Suprapubic skin (tissue), 4 donors: ENCODE measurements at regions not wholly inside any gene's neighbourhood (a gene's known extent, or its start where the extent isn't known, plus 50 kb on each side); places are given as distances from the start of the nearest gene placed in this dataset.
A peak's percentile ranks its signal among the peaks of the same experiment; 100 is the strongest.
"Not testable (repeated sequence)": the region's sequence is repeated elsewhere in the genome, so short reads cannot be mapped to it uniquely, and the experiment has no call there.

ENCODE experiments used
- DNase-seq, 2 donors: peaks; one replicate each; pipeline ENCODE4 v3.0.0-alpha.2; 2019; ENCODE audit warnings: low spot score in 2 of 2
- H3K27ac ChIP-seq: fragments of 200-600 bp; sonication (generic); one replicate; pipeline ENCODE4 v1.5.1; 2019
- H3K27me3 ChIP-seq: fragments of 200-600 bp; sonication (generic); one replicate; pipeline ENCODE4 v1.5.1; 2019
- H3K36me3 ChIP-seq: fragments of 200-600 bp; sonication (generic); one replicate; pipeline ENCODE4 v1.5.1; 2019
- H3K4me1 ChIP-seq: fragments of 200-600 bp; sonication (generic); one replicate; pipeline ENCODE4 v1.5.1; 2019
- H3K4me3 ChIP-seq: fragments of 200-600 bp; sonication (generic); one replicate; pipeline ENCODE4 v1.5.1; 2019; ENCODE audit warnings: mild to moderate bottlenecking
- H3K9me3 ChIP-seq: fragments of 200-600 bp; sonication (generic); one replicate; pipeline ENCODE4 v1.5.1; 2019
- CTCF ChIP-seq, 2 donors: fragments of 200-600 bp in 1 of 2; fragments of 450-650 bp in 1 of 2; sonication (generic) in 1 of 2; IDR thresholded peaks; one replicate each; pipeline ENCODE4 v1.5.1; 2016 to 2019; ENCODE audit warnings: antibody characterized with exemption in 2 of 2, mild to moderate bottlenecking in 1 of 2, moderate library complexity in 1 of 2
- EP300 ChIP-seq: sonication (generic); formaldehyde crosslinking; IDR thresholded peaks from one replicate; pipeline ENCODE4 v1.6.1; 2017; ENCODE audit warnings: antibody characterized with exemption
- POLR2A ChIP-seq, 2 donors: fragments of 450-650 bp; IDR thresholded peaks; one replicate each; pipeline ENCODE4 v1.6.1; 2017; ENCODE audit warnings: antibody characterized with exemption in 2 of 2, mild to moderate bottlenecking in 2 of 2, moderate library complexity in 2 of 2
- POLR2AphosphoS5 ChIP-seq, 3 donors: sonication (generic); formaldehyde crosslinking; IDR thresholded peaks; one replicate each; pipeline ENCODE4 v1.6.1; 2017; ENCODE audit warnings: antibody characterized with exemption in 3 of 3
- WGBS: methylation state at CpG from one replicate; pipeline ENCODE4 v1.1.5; 2018; 5-methylcytosine and 5-hydroxymethylcytosine counted together

GRCh38 chr11:119586181-119586580 is 142.8 kb downstream of the NECTIN1 start:
- Histone ChIP-seq H3K27me3 (peaks cover 7% of the 10 kb centered on the region), H3K27ac (no peak overlapping the region), H3K4me3 (no peak overlapping the region), H3K36me3 (no peaks in the 10 kb centered on the region), H3K9me3 (no peaks in the 10 kb centered on the region), H3K4me1 (peaks cover 38% of the 10 kb centered on the region)
- WGBS: 75% methylated on average over 5 of the region's 6 CpGs
- TF ChIP-seq CTCF (IDR thresholded peaks at IDR 0.05): no peak
- no peak for TF ChIP-seq EP300
- no peak for TF ChIP-seq POLR2A (IDR thresholded peaks at IDR 0.05)
- no peak for TF ChIP-seq POLR2AphosphoS5 (IDR thresholded peaks at IDR 0.05)
- DNase-seq: no peak

- WGBS: 23% methylated on average over 9 of the region's 38 CpGs
- Histone ChIP-seq H3K4me1 (peaks cover 31% of the 10 kb centered on the region), H3K36me3 (no peaks in the 10 kb centered on the region), H3K9me3 (peaks cover 3% of the 10 kb centered on the region), H3K4me3 (peak overlapping the region; percentile 57), H3K27ac (peak overlapping the region; percentile 91), H3K27me3 (peaks cover 7% of the 10 kb centered on the region)
- no peak for TF ChIP-seq CTCF (IDR thresholded peaks at IDR 0.05)
- no peak for TF ChIP-seq EP300
- no peak for TF ChIP-seq POLR2AphosphoS5 (IDR thresholded peaks at IDR 0.05)
- no peak for TF ChIP-seq POLR2A (IDR thresholded peaks at IDR 0.05)
- no peak for DNase-seq
Measured at GRCh38 chr11:119585043-119585781, 143.8 kb downstream of the NECTIN1 start.

- 2% methylated on average over 42 of the region's 56 CpGs for WGBS
Measured at GRCh38 chr11:119584193-119585042, 144.6 kb downstream of the NECTIN1 start.

GRCh38 chr11:119583585-119583984 is 145.4 kb downstream of the NECTIN1 start:
- Histone ChIP-seq H3K27ac (no peak overlapping the region), H3K27me3 (peaks cover 7% of the 10 kb centered on the region), H3K9me3 (peaks cover 4% of the 10 kb centered on the region), H3K4me3 (no peak overlapping the region), H3K36me3 (no peaks in the 10 kb centered on the region), H3K4me1 (peaks cover 20% of the 10 kb centered on the region)
- 72% methylated on average over 6 of the region's 6 CpGs for WGBS
- TF ChIP-seq CTCF (IDR thresholded peaks at IDR 0.05): no peak
- no peak for TF ChIP-seq POLR2AphosphoS5 (IDR thresholded peaks at IDR 0.05)
- TF ChIP-seq EP300: no peak
- no peak for TF ChIP-seq POLR2A (IDR thresholded peaks at IDR 0.05)
- DNase-seq: no peak

More at GRCh38 chr11:119584193-119585042, 144.6 kb downstream of the NECTIN1 start:
- peak overlapping the region; percentile 91 for H3K27ac ChIP-seq
- H3K9me3 ChIP-seq: peaks cover 4% of the 10 kb centered on the region
- H3K4me1 ChIP-seq: peaks cover 25% of the 10 kb centered on the region
- H3K27me3 ChIP-seq: peaks cover 7% of the 10 kb centered on the region
- peak overlapping the region; percentile 57 for H3K4me3 ChIP-seq
- TF ChIP-seq CTCF (IDR thresholded peaks at IDR 0.05) (no peak), POLR2A (IDR thresholded peaks at IDR 0.05) (no peak), EP300 (no peak), POLR2AphosphoS5 (IDR thresholded peaks at IDR 0.05) (no peak)
- DNase-seq: peak in 1 of 2 donors; percentile 72
- no peaks in the 10 kb centered on the region for H3K36me3 ChIP-seq

GRCh38 chr11:119581396-119581795 is 147.6 kb downstream of the NECTIN1 start:
- not testable (repeated sequence) for H3K4me3 ChIP-seq, H3K27ac ChIP-seq, H3K9me3 ChIP-seq, H3K27me3 ChIP-seq, DNase-seq, H3K36me3 ChIP-seq
- 89% methylated on average over 3 of the region's 3 CpGs for WGBS
- H3K4me1 ChIP-seq: peaks cover 20% of the 10 kb centered on the region
